ENCODE measurements at regions not wholly inside any gene's neighbourhood (a gene's known extent, or its start where the extent isn't known, plus 50 kb on each side); places are given as distances from the start of the nearest gene placed in this dataset.
A peak's percentile ranks its signal among the peaks of the same experiment; 100 is the strongest.
"Not testable (repeated sequence)": the region's sequence is repeated elsewhere in the genome, so short reads cannot be mapped to it uniquely, and the experiment has no call there.

GRCh38 chr4:184958923-184959210 is 59.4 kb upstream of the HELT start:
- intact Hi-C loops (cut with micrococcal nuclease) = no loop called here
- H3K27ac Mint-ChIP-seq = peak overlapping the region; percentile 37

GRCh38 chr4:184959309-184959708 is 59.0 kb upstream of the HELT start:
- H3K9me3 Mint-ChIP-seq = no peaks in the 10 kb centered on the region
- no peaks in the 10 kb centered on the region for H3K36me3 Mint-ChIP-seq (ENCODE audit: low read depth)
- peak overlapping the region; percentile 37 for H3K27ac Mint-ChIP-seq
- peaks cover 15% of the 10 kb centered on the region for H3K4me1 Mint-ChIP-seq (ENCODE audit: low read depth)
- peaks cover 8% of the 10 kb centered on the region for H3K27me3 Mint-ChIP-seq
- H3K4me3 Mint-ChIP-seq = no peak overlapping the region
- intact Hi-C loops (cut with micrococcal nuclease) = no loop called here

More at GRCh38 chr4:184958923-184959210, 59.4 kb upstream of the HELT start:
- no peaks in the 10 kb centered on the region for H3K36me3 Mint-ChIP-seq (ENCODE audit: low read depth)
- H3K4me3 Mint-ChIP-seq = no peak overlapping the region
- H3K9me3 Mint-ChIP-seq = no peaks in the 10 kb centered on the region
- peaks cover 19% of the 10 kb centered on the region for H3K4me1 Mint-ChIP-seq (ENCODE audit: low read depth)
- peaks cover 12% of the 10 kb centered on the region for H3K27me3 Mint-ChIP-seq

GRCh38 chr4:184959786-184960185 is 58.5 kb upstream of the HELT start:
- Mint-ChIP-seq H3K4me3 (no peak overlapping the region), H3K27ac (no peak overlapping the region), H3K9me3 (no peaks in the 10 kb centered on the region), H3K4me1 (ENCODE audit: low read depth) (peaks cover 15% of the 10 kb centered on the region), H3K36me3 (ENCODE audit: low read depth) (no peaks in the 10 kb centered on the region), H3K27me3 (peaks cover 5% of the 10 kb centered on the region)
- intact Hi-C loops (cut with micrococcal nuclease) = no loop called here

GRCh38 chr4:184960505-184960971 is 57.8 kb upstream of the HELT start:
- H3K4me3 Mint-ChIP-seq = no peak overlapping the region
- H3K27me3 Mint-ChIP-seq = peaks cover 5% of the 10 kb centered on the region

GRCh38 chr4:184961660-184962059 is 56.6 kb upstream of the HELT start:
- Mint-ChIP-seq H3K4me1 (ENCODE audit: low read depth) (peaks cover 15% of the 10 kb centered on the region), H3K9me3 (no peaks in the 10 kb centered on the region), H3K4me3 (no peak overlapping the region), H3K36me3 (ENCODE audit: low read depth) (no peaks in the 10 kb centered on the region), H3K27me3 (peaks cover 5% of the 10 kb centered on the region), H3K27ac (no peak overlapping the region)
- intact Hi-C loops (cut with micrococcal nuclease) = no loop called here

More at GRCh38 chr4:184960505-184960971, 57.8 kb upstream of the HELT start:
- intact Hi-C loops (cut with micrococcal nuclease) = no loop called here
- H3K36me3 Mint-ChIP-seq (ENCODE audit: low read depth) = no peaks in the 10 kb centered on the region
- no peak overlapping the region for H3K27ac Mint-ChIP-seq
- peaks cover 15% of the 10 kb centered on the region for H3K4me1 Mint-ChIP-seq (ENCODE audit: low read depth)
- H3K9me3 Mint-ChIP-seq = no peaks in the 10 kb centered on the region

- intact Hi-C loops (cut with micrococcal nuclease) = no loop called here
- H3K27ac Mint-ChIP-seq = no peak overlapping the region
- H3K9me3 Mint-ChIP-seq = no peaks in the 10 kb centered on the region
- peaks cover 5% of the 10 kb centered on the region for H3K27me3 Mint-ChIP-seq
- no peaks in the 10 kb centered on the region for H3K36me3 Mint-ChIP-seq (ENCODE audit: low read depth)
- H3K4me1 Mint-ChIP-seq (ENCODE audit: low read depth) = peaks cover 14% of the 10 kb centered on the region
- H3K4me3 Mint-ChIP-seq = no peak overlapping the region
These were observed 56.1 kb upstream of the HELT start for GRCh38 chr4:184962125-184962638.

GRCh38 chr4:184965230-184966050 is 52.9 kb upstream of the HELT start:
- H3K4me3 Mint-ChIP-seq; H3K27ac Mint-ChIP-seq; H3K9me3 Mint-ChIP-seq; H3K27me3 Mint-ChIP-seq; H3K4me1 Mint-ChIP-seq (ENCODE audit: low read depth); H3K36me3 Mint-ChIP-seq (ENCODE audit: low read depth); intact Hi-C loops (cut with micrococcal nuclease): not testable (repeated sequence)

- H3K27ac Mint-ChIP-seq; H3K4me1 Mint-ChIP-seq (ENCODE audit: low read depth); H3K4me3 Mint-ChIP-seq; intact Hi-C loops (cut with micrococcal nuclease); H3K27me3 Mint-ChIP-seq; H3K36me3 Mint-ChIP-seq (ENCODE audit: low read depth): not testable (repeated sequence)
- H3K9me3 Mint-ChIP-seq = peaks cover 11% of the 10 kb centered on the region
These were observed 52.1 kb upstream of the HELT start for GRCh38 chr4:184966051-184966691.

- H3K4me3 Mint-ChIP-seq; intact Hi-C loops (cut with micrococcal nuclease); H3K36me3 Mint-ChIP-seq (ENCODE audit: low read depth); H3K4me1 Mint-ChIP-seq (ENCODE audit: low read depth); H3K27me3 Mint-ChIP-seq; H3K27ac Mint-ChIP-seq: not testable (repeated sequence)
- H3K9me3 Mint-ChIP-seq = peaks cover 25% of the 10 kb centered on the region
These were observed 50.6 kb upstream of the HELT start for GRCh38 chr4:184967699-184968098.

- Mint-ChIP-seq H3K36me3 (ENCODE audit: low read depth) (peaks cover 6% of the 10 kb centered on the region), H3K4me1 (ENCODE audit: low read depth) (peaks cover 15% of the 10 kb centered on the region), H3K27me3 (no peaks in the 10 kb centered on the region), H3K9me3 (peaks cover 25% of the 10 kb centered on the region), H3K27ac (no peak overlapping the region), H3K4me3 (no peak overlapping the region)
- intact Hi-C loops (cut with micrococcal nuclease) = no loop called here
These were observed 49.9 kb upstream of the HELT start for GRCh38 chr4:184968366-184968765.
